ENCODE measurements at regions not wholly inside any gene's neighbourhood (a gene's known extent, or its start where the extent isn't known, plus 50 kb on each side); places are given as distances from the start of the nearest gene placed in this dataset.

- no peaks in the 10 kb centered on the region for H3K27me3 ChIP-seq (ENCODE audit: insufficient read depth)
- H3K4me3 ChIP-seq: no peak overlapping the region
- Mint-ChIP-seq H3K27me3 (ENCODE audit: insufficient read depth, low read depth, poor library complexity) (no peaks in the 10 kb centered on the region), H3K27ac (no peak overlapping the region), H3K4me3 (no peak overlapping the region), H3K4me1 (no peaks in the 10 kb centered on the region), H3K36me3 (ENCODE audit: low read depth) (peaks cover 4% of the 10 kb centered on the region; the same call in 2 of the 3 replicates), H3K9me3 (peaks cover 85% of the 10 kb centered on the region)
- no peaks in the 10 kb centered on the region for H3K4me1 ChIP-seq (ENCODE audit: insufficient read depth)
- no peaks in the 10 kb centered on the region for H3K79me2 ChIP-seq (replicated peaks; ENCODE audit: insufficient read depth)
- no peaks in the 10 kb centered on the region for H4K20me1 ChIP-seq (replicated peaks; ENCODE audit: insufficient read depth)
- H3K9me2 ChIP-seq (ENCODE audit: insufficient read depth): no peaks in the 10 kb centered on the region
- no peak overlapping the region for H2AFZ ChIP-seq
- H3K27ac ChIP-seq (ENCODE audit: low read depth): no peak overlapping the region
- no peaks in the 10 kb centered on the region for H3K36me3 ChIP-seq (ENCODE audit: insufficient read depth)
- TF ChIP-seq STAT1 (IDR thresholded peaks at IDR 0.05; ENCODE audit: unreplicated experiment): no peak
- TF ChIP-seq, protein P1, sequence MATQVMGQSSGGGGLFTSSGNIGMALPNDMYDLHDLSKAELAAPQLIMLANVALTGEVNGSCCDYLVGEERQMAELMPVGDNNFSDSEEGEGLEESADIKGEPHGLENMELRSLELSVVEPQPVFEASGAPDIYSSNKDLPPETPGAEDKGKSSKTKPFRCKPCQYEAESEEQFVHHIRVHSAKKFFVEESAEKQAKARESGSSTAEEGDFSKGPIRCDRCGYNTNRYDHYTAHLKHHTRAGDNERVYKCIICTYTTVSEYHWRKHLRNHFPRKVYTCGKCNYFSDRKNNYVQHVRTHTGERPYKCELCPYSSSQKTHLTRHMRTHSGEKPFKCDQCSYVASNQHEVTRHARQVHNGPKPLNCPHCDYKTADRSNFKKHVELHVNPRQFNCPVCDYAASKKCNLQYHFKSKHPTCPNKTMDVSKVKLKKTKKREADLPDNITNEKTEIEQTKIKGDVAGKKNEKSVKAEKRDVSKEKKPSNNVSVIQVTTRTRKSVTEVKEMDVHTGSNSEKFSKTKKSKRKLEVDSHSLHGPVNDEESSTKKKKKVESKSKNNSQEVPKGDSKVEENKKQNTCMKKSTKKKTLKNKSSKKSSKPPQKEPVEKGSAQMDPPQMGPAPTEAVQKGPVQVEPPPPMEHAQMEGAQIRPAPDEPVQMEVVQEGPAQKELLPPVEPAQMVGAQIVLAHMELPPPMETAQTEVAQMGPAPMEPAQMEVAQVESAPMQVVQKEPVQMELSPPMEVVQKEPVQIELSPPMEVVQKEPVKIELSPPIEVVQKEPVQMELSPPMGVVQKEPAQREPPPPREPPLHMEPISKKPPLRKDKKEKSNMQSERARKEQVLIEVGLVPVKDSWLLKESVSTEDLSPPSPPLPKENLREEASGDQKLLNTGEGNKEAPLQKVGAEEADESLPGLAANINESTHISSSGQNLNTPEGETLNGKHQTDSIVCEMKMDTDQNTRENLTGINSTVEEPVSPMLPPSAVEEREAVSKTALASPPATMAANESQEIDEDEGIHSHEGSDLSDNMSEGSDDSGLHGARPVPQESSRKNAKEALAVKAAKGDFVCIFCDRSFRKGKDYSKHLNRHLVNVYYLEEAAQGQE (IDR thresholded peaks at IDR 0.05; ENCODE audit: unreplicated experiment): no peak
- TF ChIP-seq EZH2 (IDR thresholded peaks at IDR 0.05; ENCODE audit: low read depth, unreplicated experiment): no peak
- TF ChIP-seq ZNF331 (CRISPR knock-in tag; IDR thresholded peaks at IDR 0.05; ENCODE audit: low read depth): no peak
- no peak for TF ChIP-seq EZH2phosphoT487 (IDR thresholded peaks at IDR 0.05; ENCODE audit: unreplicated experiment)
- no peak for TF ChIP-seq NANOG (IDR thresholded peaks at IDR 0.05; ENCODE audit: borderline replicate concordance)
- no peak for TF ChIP-seq CREB1 (CRISPR knock-in tag; IDR thresholded peaks at IDR 0.05; ENCODE audit: low read depth)
- no peak for TF ChIP-seq ETS1 (IDR thresholded peaks at IDR 0.05)
- TF ChIP-seq, protein P2, sequence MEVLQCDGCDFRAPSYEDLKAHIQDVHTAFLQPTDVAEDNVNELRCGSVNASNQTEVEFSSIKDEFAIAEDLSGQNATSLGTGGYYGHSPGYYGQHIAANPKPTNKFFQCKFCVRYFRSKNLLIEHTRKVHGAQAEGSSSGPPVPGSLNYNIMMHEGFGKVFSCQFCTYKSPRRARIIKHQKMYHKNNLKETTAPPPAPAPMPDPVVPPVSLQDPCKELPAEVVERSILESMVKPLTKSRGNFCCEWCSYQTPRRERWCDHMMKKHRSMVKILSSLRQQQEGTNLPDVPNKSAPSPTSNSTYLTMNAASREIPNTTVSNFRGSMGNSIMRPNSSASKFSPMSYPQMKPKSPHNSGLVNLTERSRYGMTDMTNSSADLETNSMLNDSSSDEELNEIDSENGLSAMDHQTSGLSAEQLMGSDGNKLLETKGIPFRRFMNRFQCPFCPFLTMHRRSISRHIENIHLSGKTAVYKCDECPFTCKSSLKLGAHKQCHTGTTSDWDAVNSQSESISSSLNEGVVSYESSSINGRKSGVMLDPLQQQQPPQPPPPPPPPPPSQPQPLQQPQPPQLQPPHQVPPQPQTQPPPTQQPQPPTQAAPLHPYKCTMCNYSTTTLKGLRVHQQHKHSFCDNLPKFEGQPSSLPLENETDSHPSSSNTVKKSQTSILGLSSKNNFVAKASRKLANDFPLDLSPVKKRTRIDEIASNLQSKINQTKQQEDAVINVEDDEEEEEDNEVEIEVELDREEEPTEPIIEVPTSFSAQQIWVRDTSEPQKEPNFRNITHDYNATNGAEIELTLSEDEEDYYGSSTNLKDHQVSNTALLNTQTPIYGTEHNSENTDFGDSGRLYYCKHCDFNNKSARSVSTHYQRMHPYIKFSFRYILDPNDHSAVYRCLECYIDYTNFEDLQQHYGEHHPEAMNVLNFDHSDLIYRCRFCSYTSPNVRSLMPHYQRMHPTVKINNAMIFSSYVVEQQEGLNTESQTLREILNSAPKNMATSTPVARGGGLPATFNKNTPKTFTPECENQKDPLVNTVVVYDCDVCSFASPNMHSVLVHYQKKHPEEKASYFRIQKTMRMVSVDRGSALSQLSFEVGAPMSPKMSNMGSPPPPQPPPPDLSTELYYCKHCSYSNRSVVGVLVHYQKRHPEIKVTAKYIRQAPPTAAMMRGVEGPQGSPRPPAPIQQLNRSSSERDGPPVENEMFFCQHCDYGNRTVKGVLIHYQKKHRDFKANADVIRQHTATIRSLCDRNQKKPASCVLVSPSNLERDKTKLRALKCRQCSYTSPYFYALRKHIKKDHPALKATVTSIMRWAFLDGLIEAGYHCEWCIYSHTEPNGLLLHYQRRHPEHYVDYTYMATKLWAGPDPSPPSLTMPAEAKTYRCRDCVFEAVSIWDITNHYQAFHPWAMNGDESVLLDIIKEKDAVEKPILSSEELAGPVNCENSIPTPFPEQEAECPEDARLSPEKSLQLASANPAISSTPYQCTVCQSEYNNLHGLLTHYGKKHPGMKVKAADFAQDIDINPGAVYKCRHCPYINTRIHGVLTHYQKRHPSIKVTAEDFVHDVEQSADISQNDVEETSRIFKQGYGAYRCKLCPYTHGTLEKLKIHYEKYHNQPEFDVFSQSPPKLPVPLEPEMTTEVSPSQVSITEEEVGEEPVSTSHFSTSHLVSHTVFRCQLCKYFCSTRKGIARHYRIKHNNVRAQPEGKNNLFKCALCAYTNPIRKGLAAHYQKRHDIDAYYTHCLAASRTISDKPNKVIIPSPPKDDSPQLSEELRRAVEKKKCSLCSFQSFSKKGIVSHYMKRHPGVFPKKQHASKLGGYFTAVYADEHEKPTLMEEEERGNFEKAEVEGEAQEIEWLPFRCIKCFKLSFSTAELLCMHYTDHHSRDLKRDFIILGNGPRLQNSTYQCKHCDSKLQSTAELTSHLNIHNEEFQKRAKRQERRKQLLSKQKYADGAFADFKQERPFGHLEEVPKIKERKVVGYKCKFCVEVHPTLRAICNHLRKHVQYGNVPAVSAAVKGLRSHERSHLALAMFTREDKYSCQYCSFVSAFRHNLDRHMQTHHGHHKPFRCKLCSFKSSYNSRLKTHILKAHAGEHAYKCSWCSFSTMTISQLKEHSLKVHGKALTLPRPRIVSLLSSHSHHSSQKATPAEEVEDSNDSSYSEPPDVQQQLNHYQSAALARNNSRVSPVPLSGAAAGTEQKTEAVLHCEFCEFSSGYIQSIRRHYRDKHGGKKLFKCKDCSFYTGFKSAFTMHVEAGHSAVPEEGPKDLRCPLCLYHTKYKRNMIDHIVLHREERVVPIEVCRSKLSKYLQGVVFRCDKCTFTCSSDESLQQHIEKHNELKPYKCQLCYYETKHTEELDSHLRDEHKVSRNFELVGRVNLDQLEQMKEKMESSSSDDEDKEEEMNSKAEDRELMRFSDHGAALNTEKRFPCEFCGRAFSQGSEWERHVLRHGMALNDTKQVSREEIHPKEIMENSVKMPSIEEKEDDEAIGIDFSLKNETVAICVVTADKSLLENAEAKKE (CRISPR knock-in tag; IDR thresholded peaks at IDR 0.05): no peak
- TF ChIP-seq ZNF114 (CRISPR knock-in tag; IDR thresholded peaks at IDR 0.05): no peak
- DNase-seq (ENCODE audit: low spot score): no peak
- no peaks in the 10 kb centered on the region for H3F3A ChIP-seq (replicated peaks; ENCODE audit: low read depth)
- ATAC-seq: no peak
- H3K4me2 ChIP-seq: no peak overlapping the region
These were observed 1510.6 kb downstream of the MRPL39 start for GRCh38 chr21:24096651-24097050.

Measured in GM23338 (cell line).